ENCODE measurements at regions not wholly inside any gene's neighbourhood (a gene's known extent, or its start where the extent isn't known, plus 50 kb on each side); places are given as distances from the start of the nearest gene placed in this dataset.

GRCh38 chr12:86331012-86331411 is 74.8 kb upstream of the MGAT4C start:
- Histone ChIP-seq H3K4me3 (no peak overlapping the region), H3K27me3 (no peaks in the 10 kb centered on the region), H3K9me3 (no peaks in the 10 kb centered on the region), H3K36me3 (no peaks in the 10 kb centered on the region), H3K27ac (no peak overlapping the region), H3K4me1 (no peaks in the 10 kb centered on the region)
- in situ Hi-C loops (cut with MboI; ENCODE audit: low pct_ligation_motif_present in 1 of 4, low pct_unique_long_range_greater_than_20kb in 1 of 4, low sequenced_read_pairs in 3 of 4) (no loop called here), intact Hi-C loops (cut with DNase I; ENCODE audit: low total_unique reads) (no loop called here)
- DNase-seq, result no peak
- WGBS, 2 donors (ENCODE audit: low coverage in 1 of 2), result 58 to 72% methylated on average over 2 to 4 of the region's 4 CpGs
- no peak for TF ChIP-seq POLR2A (IDR thresholded peaks at IDR 0.05)
- TF ChIP-seq CTCF (IDR thresholded peaks at IDR 0.05), result no peak
- TF ChIP-seq POLR2AphosphoS5 (IDR thresholded peaks at IDR 0.05), result no peak
- no peak for TF ChIP-seq EP300 (IDR thresholded peaks at IDR 0.05; ENCODE audit: low read depth)

- TF ChIP-seq POLR2AphosphoS5 (IDR thresholded peaks at IDR 0.05) (no peak), CTCF (IDR thresholded peaks at IDR 0.05) (no peak), EP300 (IDR thresholded peaks at IDR 0.05; ENCODE audit: low read depth) (no peak), POLR2A (IDR thresholded peaks at IDR 0.05) (no peak)
- H3K27me3 ChIP-seq, result no peaks in the 10 kb centered on the region
- H3K4me1 ChIP-seq, result no peaks in the 10 kb centered on the region
- H3K4me3 ChIP-seq, result no peak overlapping the region
- in situ Hi-C loops (cut with MboI; ENCODE audit: low pct_ligation_motif_present in 1 of 4, low pct_unique_long_range_greater_than_20kb in 1 of 4, low sequenced_read_pairs in 3 of 4), result no loop called here
- no peak for DNase-seq
- WGBS, 2 donors (ENCODE audit: low coverage in 1 of 2), result 78 to 88% methylated on average over 4 of the region's 4 CpGs
- no peak overlapping the region for H3K27ac ChIP-seq
- intact Hi-C loops (cut with DNase I; ENCODE audit: low total_unique reads), result no loop called here
- no peaks in the 10 kb centered on the region for H3K9me3 ChIP-seq
- H3K36me3 ChIP-seq, result no peaks in the 10 kb centered on the region
Observed at GRCh38 chr12:86312232-86312631, 56.0 kb upstream of the MGAT4C start.

Small RNA genes in the stretch of these regions (small RNA-seq; reads per million reads assigned to genes)
- gene AC079598.2, result 0 reads per million in 4 donors
- 0 reads per million in 4 donors for gene AC079598.3
- gene AC079598.4, result 0.71 to 9.9 (median 2.4) reads per million in 4 donors
- 0 reads per million in 4 donors for gene CYCSP30

Measured in transverse colon (tissue), 4 donors.